Type B pancreatic cell (in vitro differentiated cells): ENCODE measurements at regions not wholly inside any gene's neighbourhood (a gene's known extent, or its start where the extent isn't known, plus 50 kb on each side); places are given as distances from the start of the nearest gene placed in this dataset.

Experiments used
- DNase-seq: peaks from one replicate; pipeline ENCODE4 v3.0.0; 2021; ENCODE audit warnings: mixed read lengths; ENCODE audit not compliant: unreplicated experiment; ENCODE audit errors: extremely low spot score
- H3K27ac Mint-ChIP-seq: 2 replicates; pipeline ENCODE4 v1.8.0; 2021; ENCODE audit warnings: mild to moderate bottlenecking, mixed read lengths
- H3K27me3 Mint-ChIP-seq: 2 replicates; pipeline ENCODE4 v1.8.0; 2021; ENCODE audit warnings: mixed read lengths
- H3K36me3 Mint-ChIP-seq: 2 replicates; pipeline ENCODE4 v1.8.0; 2021; ENCODE audit warnings: mixed read lengths
- H3K4me1 Mint-ChIP-seq: one replicate; pipeline ENCODE4 v1.8.0; 2021; ENCODE audit warnings: mixed read lengths; ENCODE audit not compliant: unreplicated experiment
- H3K4me3 Mint-ChIP-seq: 2 replicates; pipeline ENCODE4 v1.8.0; 2021; ENCODE audit warnings: mild to moderate bottlenecking, mixed read lengths
- H3K9me3 Mint-ChIP-seq: 2 replicates; pipeline ENCODE4 v1.8.0; 2021; ENCODE audit warnings: mixed read lengths
- CTCF ChIP-seq: fragments of 200-600 bp; sonication (generic); conservative IDR thresholded peaks from 2 replicates; pipeline ENCODE4 v1.5.0; 2021; ENCODE audit warnings: antibody characterized with exemption, mild to moderate bottlenecking

DNA sequence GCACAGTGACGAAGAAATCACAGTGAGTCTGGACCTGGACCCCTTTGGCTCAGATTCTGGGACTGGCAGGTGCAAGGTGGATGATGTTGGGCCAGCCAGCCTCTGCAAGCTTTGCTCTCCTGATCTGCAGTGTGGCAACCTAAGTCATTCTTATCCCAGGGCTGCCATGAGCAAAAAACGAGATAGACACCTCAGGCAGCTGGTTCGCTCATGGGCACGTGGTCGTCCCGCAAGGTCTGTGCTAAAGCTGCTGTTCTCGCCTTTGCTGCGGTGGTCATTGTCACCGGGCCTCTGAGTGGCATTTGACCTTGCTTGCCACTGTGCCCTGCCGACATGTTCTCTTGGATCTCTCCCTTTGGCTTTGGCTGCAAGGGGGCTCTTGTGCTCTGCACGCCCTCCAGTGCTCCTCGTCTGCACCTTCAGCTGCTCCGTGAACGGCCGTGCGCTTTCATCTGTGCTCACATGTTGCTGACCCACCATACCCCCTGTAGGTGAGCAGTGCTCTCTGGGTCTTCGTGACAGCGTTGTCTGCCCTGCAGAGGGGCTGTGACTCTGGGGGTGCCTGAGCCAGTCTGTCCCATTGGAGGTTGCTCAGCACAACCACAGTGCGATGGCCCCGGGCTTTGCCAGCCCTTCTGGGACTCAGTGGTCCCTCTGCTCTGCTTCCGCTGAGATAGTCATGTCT lies 317.0 kb downstream of the GLRX3 start:
- DNase-seq = peak; percentile 62
- Mint-ChIP-seq H3K36me3 (no peaks in the 10 kb centered on the region), H3K4me1 (no peaks in the 10 kb centered on the region)

DNA sequence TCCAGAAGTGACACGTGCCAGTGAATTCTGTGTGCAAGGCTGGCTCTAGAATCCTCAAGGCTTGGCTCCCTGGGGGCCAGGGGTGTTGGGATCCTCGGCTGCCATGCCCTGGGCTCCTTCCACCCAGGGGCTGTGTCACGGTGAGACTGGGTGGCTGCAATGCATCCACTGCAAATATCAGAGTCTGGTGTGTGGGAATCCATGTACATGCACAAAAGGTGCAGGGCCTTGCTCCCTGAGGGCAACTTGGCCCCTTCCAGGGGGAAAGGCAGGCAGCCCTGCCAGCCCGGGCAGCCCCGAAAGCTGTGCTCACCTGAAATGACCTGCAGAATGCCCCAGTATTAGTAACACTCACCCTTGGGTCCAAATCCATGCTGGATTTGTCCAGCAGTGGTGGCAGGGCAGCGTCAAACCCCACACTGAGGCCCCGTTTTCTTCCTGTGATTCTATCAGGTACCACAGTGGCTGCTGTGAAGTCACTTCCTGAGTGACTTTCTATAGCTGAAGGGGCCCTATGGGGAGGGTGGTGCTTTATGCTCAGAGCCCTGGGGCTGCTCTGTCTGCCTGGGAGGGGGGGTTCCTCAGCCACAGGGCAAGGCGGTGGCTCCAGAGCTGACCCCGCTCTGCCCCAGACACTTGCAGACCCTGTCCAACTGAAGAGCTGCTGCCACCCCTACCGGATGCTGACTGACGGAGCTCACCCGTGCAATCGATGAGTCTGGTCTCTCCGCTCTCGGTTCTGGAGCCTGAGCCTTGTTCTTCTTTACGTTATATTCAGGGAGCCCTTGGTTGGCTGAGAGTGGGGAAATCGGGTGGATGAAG lies 317.7 kb downstream of the GLRX3 start:
- no peak overlapping the region for H3K27ac Mint-ChIP-seq
- no peaks in the 10 kb centered on the region for H3K9me3 Mint-ChIP-seq
- H3K4me3 Mint-ChIP-seq = no peak overlapping the region
- no peak for TF ChIP-seq CTCF
- peak; percentile 58 for DNase-seq
- H3K4me1 Mint-ChIP-seq = no peaks in the 10 kb centered on the region
- peaks cover 41% of the 10 kb centered on the region for H3K27me3 Mint-ChIP-seq
- no peaks in the 10 kb centered on the region for H3K36me3 Mint-ChIP-seq

More for the DNA sequence above, 317.0 kb downstream of the GLRX3 start:
- Mint-ChIP-seq H3K27ac (no peak overlapping the region), H3K27me3 (peaks cover 40% of the 10 kb centered on the region), H3K4me3 (no peak overlapping the region), H3K9me3 (no peaks in the 10 kb centered on the region)
- TF ChIP-seq CTCF = no peak

DNA sequence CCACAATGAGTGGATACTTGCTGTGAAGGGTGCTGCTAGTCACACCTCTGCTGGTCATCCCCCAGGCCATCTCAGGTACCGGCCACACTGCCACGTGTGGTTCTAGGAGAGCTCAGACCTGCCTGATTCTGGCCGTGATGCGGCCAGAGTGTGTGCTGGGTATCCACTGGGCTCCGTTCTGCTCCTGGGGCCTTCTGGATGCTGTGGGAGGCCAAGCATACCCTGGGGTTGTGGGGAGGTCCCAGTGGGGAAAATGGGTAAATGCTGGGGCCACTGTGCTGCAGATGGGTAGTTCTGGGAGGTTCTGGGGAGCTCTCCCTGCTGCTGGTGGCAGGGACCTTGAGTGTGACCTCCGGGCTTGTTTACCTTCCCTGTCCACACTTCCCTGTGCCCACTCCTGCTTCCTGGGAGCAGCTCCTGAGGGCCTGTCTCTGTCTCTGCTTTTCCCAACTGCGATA lies 318.4 kb downstream of the GLRX3 start:
- peak; percentile 29 for DNase-seq
- H3K27ac Mint-ChIP-seq = no peak overlapping the region
- H3K4me3 Mint-ChIP-seq = no peak overlapping the region
- H3K4me1 Mint-ChIP-seq = no peaks in the 10 kb centered on the region
- TF ChIP-seq CTCF = no peak
- no peaks in the 10 kb centered on the region for H3K36me3 Mint-ChIP-seq
- H3K9me3 Mint-ChIP-seq = no peaks in the 10 kb centered on the region
- peaks cover 39% of the 10 kb centered on the region for H3K27me3 Mint-ChIP-seq

DNA sequence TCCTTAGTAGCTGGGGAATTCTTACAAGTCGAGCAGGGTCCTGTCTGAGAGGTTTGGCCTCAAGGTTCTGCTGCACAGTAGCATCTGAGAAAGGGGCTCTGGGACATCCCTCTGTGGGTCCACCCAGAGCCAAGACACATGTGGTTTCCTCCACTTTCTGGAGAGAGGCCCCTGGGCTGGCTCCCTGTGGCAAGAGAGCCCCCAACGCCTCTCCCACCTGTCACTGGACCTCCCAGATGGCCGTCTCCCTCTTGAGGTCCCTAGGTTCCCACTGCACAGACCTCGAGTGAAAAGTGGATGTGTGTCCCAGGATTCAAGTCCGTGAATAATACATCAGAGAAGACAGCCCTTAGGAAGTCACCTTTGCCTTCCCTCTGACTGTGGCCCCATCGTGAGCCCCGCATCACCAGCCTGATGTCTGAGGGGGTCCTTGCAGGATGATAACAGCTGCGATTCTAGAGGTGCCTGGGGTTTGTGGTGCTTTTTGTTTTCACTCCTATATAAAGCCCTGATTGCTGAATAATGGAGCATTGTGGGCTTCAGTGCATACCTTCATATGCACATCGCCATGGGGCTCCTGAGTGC lies 319.0 kb downstream of the GLRX3 start:
- no peaks in the 10 kb centered on the region for H3K36me3 Mint-ChIP-seq
- DNase-seq = peak; percentile 45

GRCh38 chr10:130455791-130456190 lies 319.6 kb downstream of the GLRX3 start:
- Mint-ChIP-seq H3K4me1 (no peaks in the 10 kb centered on the region), H3K9me3 (no peaks in the 10 kb centered on the region), H3K27me3 (peaks cover 32% of the 10 kb centered on the region), H3K27ac (no peak overlapping the region), H3K4me3 (no peak overlapping the region), H3K36me3 (no peaks in the 10 kb centered on the region)
- DNase-seq = no peak
- TF ChIP-seq CTCF = no peak

More for the DNA sequence above, 319.0 kb downstream of the GLRX3 start:
- no peaks in the 10 kb centered on the region for H3K4me1 Mint-ChIP-seq
- H3K9me3 Mint-ChIP-seq = no peaks in the 10 kb centered on the region
- no peak overlapping the region for H3K27ac Mint-ChIP-seq
- peaks cover 35% of the 10 kb centered on the region for H3K27me3 Mint-ChIP-seq
- no peak overlapping the region for H3K4me3 Mint-ChIP-seq
- TF ChIP-seq CTCF = no peak
